Brain pericyte (primary cell): ENCODE measurements at regions not wholly inside any gene's neighbourhood (a gene's known extent, or its start where the extent isn't known, plus 50 kb on each side); places are given as distances from the start of the nearest gene placed in this dataset.
"Not testable (repeated sequence)": the region's sequence is repeated elsewhere in the genome, so short reads cannot be mapped to it uniquely, and the experiment has no call there.

Source experiments
- DNase-seq: peaks from one replicate; pipeline ENCODE4 v3.0.0-alpha.2; 2012; ENCODE audit warnings: low read depth, low spot score

- no peak for DNase-seq
Measured at GRCh38 chr6:93962566-93962965, 543.2 kb upstream of the EPHA7 start.

- peak; percentile 8 for DNase-seq
Measured at GRCh38 chr6:93954584-93954983, 535.2 kb upstream of the EPHA7 start.

- no peak for DNase-seq
Measured at GRCh38 chr6:93943661-93944060, 524.3 kb upstream of the EPHA7 start.

- no peak for DNase-seq
Measured at GRCh38 chr6:93940381-93940780, 521.0 kb upstream of the EPHA7 start.

GRCh38 chr6:93932175-93932574 lies 512.8 kb upstream of the EPHA7 start:
- DNase-seq = no peak

GRCh38 chr6:93927731-93928130 lies 508.4 kb upstream of the EPHA7 start:
- no peak for DNase-seq

- DNase-seq = no peak
Measured at GRCh38 chr6:93919365-93919764, 500.0 kb upstream of the EPHA7 start.

- no peak for DNase-seq
Measured at GRCh38 chr6:93918258-93918657, 498.9 kb upstream of the EPHA7 start.

- no peak for DNase-seq
Measured at GRCh38 chr6:93917216-93917615, 497.9 kb upstream of the EPHA7 start.

- no peak for DNase-seq
Measured at GRCh38 chr6:93916716-93917115, 497.4 kb upstream of the EPHA7 start.

- DNase-seq = no peak
Measured at GRCh38 chr6:93915961-93916360, 496.6 kb upstream of the EPHA7 start.

GRCh38 chr6:93902517-93902916 lies 483.2 kb upstream of the EPHA7 start:
- no peak for DNase-seq

- DNase-seq = no peak
Measured at GRCh38 chr6:93900142-93900541, 480.8 kb upstream of the EPHA7 start.

- DNase-seq = no peak
Measured at GRCh38 chr6:93896081-93896480, 476.7 kb upstream of the EPHA7 start.

- no peak for DNase-seq
Measured at GRCh38 chr6:93894521-93894920, 475.2 kb upstream of the EPHA7 start.

GRCh38 chr6:93889713-93890112 lies 470.4 kb upstream of the EPHA7 start:
- no peak for DNase-seq

GRCh38 chr6:93886416-93886815 lies 467.1 kb upstream of the EPHA7 start:
- DNase-seq = peak; percentile 84

- DNase-seq = no peak
Measured at GRCh38 chr6:93859971-93860370, 440.6 kb upstream of the EPHA7 start.

GRCh38 chr6:93858213-93858612 lies 438.9 kb upstream of the EPHA7 start:
- DNase-seq = no peak

- DNase-seq = peak; percentile 45
Measured at GRCh38 chr6:93849857-93850256, 430.5 kb upstream of the EPHA7 start.

- DNase-seq = no peak
Measured at GRCh38 chr6:93848031-93848742, 428.8 kb upstream of the EPHA7 start.

- DNase-seq = no peak
Measured at GRCh38 chr6:93842178-93842577, 422.8 kb upstream of the EPHA7 start.

- not testable (repeated sequence) for DNase-seq
Measured at GRCh38 chr6:93835451-93836145, 416.2 kb upstream of the EPHA7 start.
